ENCODE measurements at regions not wholly inside any gene's neighbourhood (a gene's known extent, or its start where the extent isn't known, plus 50 kb on each side); places are given as distances from the start of the nearest gene placed in this dataset.

- intact Hi-C loops (cut with DNase I): no loop called here
- no peaks in the 10 kb centered on the region for H3K9me3 ChIP-seq
- H3K4me1 ChIP-seq: no peaks in the 10 kb centered on the region
- WGBS, 3 donors: 51 to 59% (median 59%) methylated on average over 4 of the region's 4 CpGs
- H3K36me3 ChIP-seq (ENCODE audit: insufficient read depth in 1 of 2, low read depth in 1 of 2): no peaks in the 10 kb centered on the region
- H3K27me3 ChIP-seq (ENCODE audit: insufficient read depth in 3 of 3, low read length in 2 of 3): no peaks in the 10 kb centered on the region
- H3K27ac ChIP-seq: no peak overlapping the region
- no peak overlapping the region for H3K4me3 ChIP-seq
- no peak for DNase-seq
- no peak for ATAC-seq
- TF ChIP-seq, protein P1, sequence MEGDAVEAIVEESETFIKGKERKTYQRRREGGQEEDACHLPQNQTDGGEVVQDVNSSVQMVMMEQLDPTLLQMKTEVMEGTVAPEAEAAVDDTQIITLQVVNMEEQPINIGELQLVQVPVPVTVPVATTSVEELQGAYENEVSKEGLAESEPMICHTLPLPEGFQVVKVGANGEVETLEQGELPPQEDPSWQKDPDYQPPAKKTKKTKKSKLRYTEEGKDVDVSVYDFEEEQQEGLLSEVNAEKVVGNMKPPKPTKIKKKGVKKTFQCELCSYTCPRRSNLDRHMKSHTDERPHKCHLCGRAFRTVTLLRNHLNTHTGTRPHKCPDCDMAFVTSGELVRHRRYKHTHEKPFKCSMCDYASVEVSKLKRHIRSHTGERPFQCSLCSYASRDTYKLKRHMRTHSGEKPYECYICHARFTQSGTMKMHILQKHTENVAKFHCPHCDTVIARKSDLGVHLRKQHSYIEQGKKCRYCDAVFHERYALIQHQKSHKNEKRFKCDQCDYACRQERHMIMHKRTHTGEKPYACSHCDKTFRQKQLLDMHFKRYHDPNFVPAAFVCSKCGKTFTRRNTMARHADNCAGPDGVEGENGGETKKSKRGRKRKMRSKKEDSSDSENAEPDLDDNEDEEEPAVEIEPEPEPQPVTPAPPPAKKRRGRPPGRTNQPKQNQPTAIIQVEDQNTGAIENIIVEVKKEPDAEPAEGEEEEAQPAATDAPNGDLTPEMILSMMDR (IDR thresholded peaks at IDR 0.05): no peak
Observed at GRCh38 chr10:55813451-55814170, 547.4 kb downstream of the ZWINT start.

DNA sequence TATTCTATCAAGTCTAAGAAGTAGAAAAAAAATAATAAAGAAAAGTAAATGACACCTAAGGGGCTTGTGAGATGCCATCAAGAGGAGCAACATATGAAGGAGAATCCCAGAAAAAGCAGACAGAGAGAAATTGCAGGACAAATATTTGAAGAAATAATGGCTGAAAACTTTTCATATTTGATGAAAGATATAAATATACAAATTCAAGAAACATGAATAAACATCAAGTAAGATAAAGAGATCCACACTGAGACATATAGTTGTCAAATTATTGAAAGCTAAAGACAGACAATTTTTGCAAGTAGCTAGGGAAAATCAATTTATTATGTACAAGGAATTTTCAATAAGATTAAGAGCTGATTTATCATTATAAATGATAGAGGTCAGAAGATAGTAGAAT, 558.0 kb downstream of the ZWINT start:
- no peak for ATAC-seq
- DNase-seq: no peak
- intact Hi-C loops (cut with DNase I): no loop called here
- Histone ChIP-seq H3K27me3 (ENCODE audit: insufficient read depth in 3 of 3, low read length in 2 of 3) (no peaks in the 10 kb centered on the region), H3K27ac (no peak overlapping the region), H3K4me1 (no peaks in the 10 kb centered on the region), H3K9me3 (no peaks in the 10 kb centered on the region), H3K36me3 (ENCODE audit: insufficient read depth in 1 of 2, low read depth in 1 of 2) (no peaks in the 10 kb centered on the region), H3K4me3 (no peak overlapping the region)
- TF ChIP-seq, protein P1 (IDR thresholded peaks at IDR 0.05): no peak

DNA sequence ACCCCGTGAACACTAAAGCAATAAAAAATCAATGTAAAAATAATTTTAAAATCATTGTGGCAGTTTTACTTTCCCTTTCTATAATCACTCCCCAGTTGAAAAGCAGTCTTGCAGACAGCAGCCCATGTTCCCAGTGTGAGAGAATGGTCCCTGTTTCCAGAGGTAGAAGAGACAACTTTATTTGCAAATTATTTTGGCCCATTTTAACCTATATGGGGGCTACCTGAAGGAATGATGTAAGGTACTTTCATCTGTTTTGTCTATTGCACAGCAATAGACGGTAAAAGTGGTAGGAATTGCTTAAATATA, 559.8 kb downstream of the ZWINT start:
- no peaks in the 10 kb centered on the region for H3K4me1 ChIP-seq
- H3K4me3 ChIP-seq: no peak overlapping the region
- WGBS, 3 donors: 70 to 79% (median 76%) methylated on average over 2 of the region's 2 CpGs
- H3K27ac ChIP-seq: no peak overlapping the region
- TF ChIP-seq, protein P1 (IDR thresholded peaks at IDR 0.05): no peak
- no peak for ATAC-seq
- H3K27me3 ChIP-seq (ENCODE audit: insufficient read depth in 3 of 3, low read length in 2 of 3): no peaks in the 10 kb centered on the region
- intact Hi-C loops (cut with DNase I): no loop called here
- H3K9me3 ChIP-seq: no peaks in the 10 kb centered on the region
- DNase-seq: no peak
- no peaks in the 10 kb centered on the region for H3K36me3 ChIP-seq (ENCODE audit: insufficient read depth in 1 of 2, low read depth in 1 of 2)

DNA sequence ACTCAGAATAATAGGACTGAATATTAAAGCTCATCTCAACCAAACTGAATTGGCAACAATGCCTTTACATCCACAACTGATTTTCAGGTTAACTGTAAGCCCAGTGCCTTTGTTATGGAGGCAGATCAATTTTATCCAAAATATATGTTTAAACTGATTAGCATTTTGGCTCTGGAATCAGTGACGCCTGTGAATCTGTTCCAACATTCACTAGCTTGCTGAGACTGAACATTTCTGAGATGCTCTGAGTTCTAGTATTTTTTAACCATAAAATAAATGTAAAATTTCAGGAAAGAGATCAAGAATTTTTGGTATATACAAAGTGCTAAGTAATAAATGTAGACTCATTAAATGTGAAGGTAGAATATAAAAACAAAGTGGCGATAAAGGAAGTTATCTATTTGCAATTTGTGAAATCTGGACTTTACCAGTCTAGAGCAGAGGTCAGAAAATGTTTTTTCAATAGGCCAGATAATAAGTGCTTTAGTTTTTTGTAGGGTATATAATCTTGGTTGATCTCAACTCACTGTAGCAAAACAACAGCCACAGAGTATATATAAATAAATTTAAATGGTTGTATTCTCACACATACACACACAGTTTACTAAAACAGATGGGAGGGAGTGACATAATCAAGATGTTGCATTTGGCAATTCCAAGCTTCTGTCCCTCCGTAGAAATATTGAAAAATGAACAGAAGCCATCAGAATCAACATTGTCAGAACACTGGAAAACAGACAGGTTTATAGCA, 560.3 kb downstream of the ZWINT start:
- intact Hi-C loops (cut with DNase I): no loop called here
- Histone ChIP-seq H3K4me1 (no peaks in the 10 kb centered on the region), H3K9me3 (no peaks in the 10 kb centered on the region), H3K36me3 (ENCODE audit: insufficient read depth in 1 of 2, low read depth in 1 of 2) (no peaks in the 10 kb centered on the region), H3K4me3 (no peak overlapping the region), H3K27me3 (ENCODE audit: insufficient read depth in 3 of 3, low read length in 2 of 3) (no peaks in the 10 kb centered on the region), H3K27ac (no peak overlapping the region)
- TF ChIP-seq, protein P1 (IDR thresholded peaks at IDR 0.05): no peak
- WGBS, 3 donors: 76 to 79% (median 78%) methylated on average over 3 of the region's 3 CpGs
- ATAC-seq (no peak), DNase-seq (no peak)

Data from psoas muscle (tissue), 7 donors.